ENCODE measurements at regions not wholly inside any gene's neighbourhood (a gene's known extent, or its start where the extent isn't known, plus 50 kb on each side); places are given as distances from the start of the nearest gene placed in this dataset.

GRCh38 chr20:58018590-58018989 lies 209.9 kb downstream of the ANKRD60 start:
- TF ChIP-seq CTCF (conservative IDR thresholded peaks at IDR 0.05; ENCODE audit: low read length): no peak
- no peak for TF ChIP-seq EZH2phosphoT487 (IDR thresholded peaks at IDR 0.05; ENCODE audit: borderline replicate concordance)
